H1 (cell line): ENCODE measurements at regions not wholly inside any gene's neighbourhood (a gene's known extent, or its start where the extent isn't known, plus 50 kb on each side); places are given as distances from the start of the nearest gene placed in this dataset.

Source experiments
- CTCF ChIA-PET: fragments of 300-600 bp; sonication (Branson Sonifier 250); formaldehyde crosslinking; loops from one replicate; lab custom pipeline; 2021; ENCODE audit not compliant: partially characterized antibody; lab: Charles Lee
- POLR2A ChIA-PET: fragments of 300-600 bp; sonication (Branson Sonifier 250); formaldehyde crosslinking; loops from one replicate; lab custom pipeline; 2021; ENCODE audit warnings: inconsistent platforms; ENCODE audit not compliant: partially characterized antibody; lab: Charles Lee
- DNase-seq, 2 experiments: peaks; one replicate each; pipeline versions ENCODE4 v3.0.0 to v3.0.0-alpha.2; 2010 to 2022; ENCODE audit warnings: low spot score in 2 of 2, low read depth in 1 of 2, mixed read lengths in 1 of 2
- FAIRE-seq: peaks from 2 replicates; lab custom pipeline; 2011; peaks lifted over from hg19 to GRCh38; lab: Jason Lieb, UNC
- H2AFZ ChIP-seq: 2 replicates; pipeline ENCODE4 v1.8.1; 2012; ENCODE audit warnings: low read length, inconsistent platforms
- H2AK5ac ChIP-seq: 2 replicates; pipeline ENCODE4 v1.6.1; 2013; ENCODE audit warnings: low read depth, low read length
- H2BK120ac ChIP-seq: replicated peaks from 2 replicates; pipeline ENCODE3; 2013; ENCODE audit warnings: low read depth, low read length, inconsistent platforms
- H2BK12ac ChIP-seq: 2 replicates; pipeline ENCODE4 v1.6.1; 2013; ENCODE audit warnings: low read depth, low read length
- H2BK15ac ChIP-seq: 2 replicates; pipeline ENCODE4 v1.6.1; 2013; ENCODE audit warnings: low read length
- H2BK20ac ChIP-seq: 2 replicates; pipeline ENCODE4 v1.6.1; 2013; ENCODE audit warnings: low read length
- H2BK5ac ChIP-seq: 2 replicates; pipeline ENCODE4 v1.6.1; 2013; ENCODE audit warnings: low read depth, low read length
- H3K14ac ChIP-seq: 2 replicates; pipeline ENCODE4 v1.6.1; 2013; ENCODE audit warnings: inconsistent platforms; ENCODE audit not compliant: insufficient read length
- H3K18ac ChIP-seq: 2 replicates; pipeline ENCODE4 v1.6.1; 2013; ENCODE audit warnings: low read length; ENCODE audit errors: extremely low read depth
- H3K23ac ChIP-seq: 2 replicates; pipeline ENCODE4 v1.6.1; 2013; ENCODE audit warnings: inconsistent platforms; ENCODE audit not compliant: insufficient read length
- H3K23me2 ChIP-seq: 2 replicates; pipeline ENCODE4 v1.6.1; 2013; ENCODE audit warnings: low read depth, low read length
- H3K27ac ChIP-seq: 2 replicates; pipeline ENCODE4 v1.6.1; 2011; ENCODE audit warnings: low read depth, low read length, inconsistent platforms
- H3K27me3 ChIP-seq, 4 experiments: replicated peaks in 1 of 4; 1 replicate in 1 of 4; 2 replicates in 3 of 4; pipeline versions ENCODE4 v1.6.1 to v1.8.1; 2011 to 2013; ENCODE audit warnings: low read length in 3 of 4, mild to moderate bottlenecking in 3 of 4, inconsistent platforms in 2 of 4, mixed read lengths in 2 of 4, moderate library complexity in 1 of 4; ENCODE audit not compliant: control insufficient read depth in 3 of 4, insufficient read depth in 3 of 4; ENCODE audit errors: extremely low read depth in 1 of 4
- H3K36me3 ChIP-seq, 4 experiments: 2 replicates each; pipeline versions ENCODE4 v1.6.1 to v1.8.1; 2011 to 2013; ENCODE audit warnings: mild to moderate bottlenecking in 4 of 4, low read length in 3 of 4, moderate library complexity in 2 of 4, control low read depth in 1 of 4, inconsistent platforms in 1 of 4; ENCODE audit not compliant: insufficient read depth in 4 of 4, control insufficient read depth in 2 of 4
- H3K4ac ChIP-seq: replicated peaks from 2 replicates; pipeline ENCODE3; 2013; ENCODE audit warnings: low read length, low read depth, mixed read lengths, inconsistent platforms; ENCODE audit not compliant: insufficient read length
- H3K4me1 ChIP-seq, 4 experiments: replicated peaks in 1 of 4; 1 replicate in 1 of 4; 2 replicates in 3 of 4; pipeline versions ENCODE4 v1.6.1 to v1.8.1; 2011 to 2013; ENCODE audit warnings: low read length in 3 of 4, inconsistent platforms in 2 of 4, mixed read lengths in 1 of 4; ENCODE audit not compliant: insufficient read depth in 4 of 4, control insufficient read depth in 3 of 4
- H3K4me2 ChIP-seq, 2 experiments: 2 replicates each; pipeline versions ENCODE4 v1.6.1 to v1.8.1; 2011 to 2013; ENCODE audit warnings: low read depth in 2 of 2, low read length in 2 of 2, control low read depth in 1 of 2, inconsistent platforms in 1 of 2, mild to moderate bottlenecking in 1 of 2; ENCODE audit not compliant: insufficient read depth in 1 of 2
- H3K4me3 ChIP-seq, 4 experiments: fragments of 200-600, 300-600 bp in 1 of 4; sonication (generic), shearing (Covaris generic), sonication (Bioruptor Twin) in 1 of 4; 2 replicates each; pipeline versions ENCODE4 v1.5.1 to v1.8.1; 2011 to 2016; ENCODE audit warnings: low read length in 4 of 4, low read depth in 3 of 4, control low read depth in 2 of 4, inconsistent platforms in 2 of 4, mild to moderate bottlenecking in 2 of 4, mixed read lengths in 1 of 4, moderate library complexity in 1 of 4; ENCODE audit not compliant: insufficient read depth in 2 of 4; ENCODE audit errors: extremely low read depth in 1 of 4
- H3K56ac ChIP-seq: replicated peaks from 2 replicates; pipeline ENCODE3; 2013; ENCODE audit warnings: low read depth, mild to moderate bottlenecking, mixed read lengths, low read length, inconsistent platforms; ENCODE audit not compliant: insufficient read length
- H3K79me1 ChIP-seq: 2 replicates; pipeline ENCODE4 v1.6.1; 2013; ENCODE audit warnings: low read depth, low read length, control low read depth
- H3K79me2 ChIP-seq, 2 experiments: 2 replicates each; pipeline versions ENCODE4 v1.6.1 to v1.8.1; 2012 to 2013; ENCODE audit warnings: low read length in 2 of 2, mild to moderate bottlenecking in 2 of 2, inconsistent platforms in 1 of 2; ENCODE audit not compliant: insufficient read depth in 2 of 2, control insufficient read depth in 1 of 2
- H3K9ac ChIP-seq, 4 experiments: replicated peaks in 1 of 4; 1 replicate in 1 of 4; 2 replicates in 3 of 4; pipeline versions ENCODE4 v1.6.1 to v1.8.1; 2011 to 2013; ENCODE audit warnings: low read depth in 3 of 4, low read length in 3 of 4, control low read depth in 2 of 4, mild to moderate bottlenecking in 2 of 4, moderate library complexity in 2 of 4, inconsistent platforms in 1 of 4; ENCODE audit errors: extremely low read depth in 1 of 4
- H3K9me3 ChIP-seq, 2 experiments: 2 replicates each; pipeline versions ENCODE4 v1.6.1 to v1.8.1; 2012 to 2013; ENCODE audit warnings: mild to moderate bottlenecking in 2 of 2, moderate library complexity in 2 of 2, control low read depth in 1 of 2, inconsistent platforms in 1 of 2, low read depth in 1 of 2, low read length in 1 of 2, mixed read lengths in 1 of 2; ENCODE audit not compliant: insufficient read depth in 2 of 2
- H4K20me1 ChIP-seq, 2 experiments: replicated peaks in 1 of 2; 2 replicates each; pipeline versions ENCODE3 to v1.8.1; 2011 to 2013; ENCODE audit warnings: inconsistent platforms in 2 of 2, low read length in 2 of 2, mild to moderate bottlenecking in 1 of 2; ENCODE audit not compliant: insufficient read depth in 2 of 2, control insufficient read depth in 1 of 2
- H4K5ac ChIP-seq: 2 replicates; pipeline ENCODE4 v1.6.1; 2013; ENCODE audit warnings: low read length, low read depth, mixed read lengths, inconsistent platforms; ENCODE audit not compliant: insufficient read length
- H4K8ac ChIP-seq: 2 replicates; pipeline ENCODE4 v1.8.0; 2013; ENCODE audit warnings: mild to moderate bottlenecking, moderate library complexity, low read length, inconsistent platforms; ENCODE audit not compliant: insufficient read depth; ENCODE audit errors: extremely low read depth
- H4K91ac ChIP-seq: replicated peaks from 2 replicates; pipeline ENCODE3; 2013; ENCODE audit warnings: low read length, mixed read lengths, inconsistent platforms; ENCODE audit not compliant: insufficient read length
- CBX5 ChIP-seq: fragments of 300-800, 300-1000 bp; sonication (generic); IDR thresholded peaks from 2 replicates; pipeline ENCODE4 v1.7.1; 2016; ENCODE audit warnings: antibody characterized with exemption, low read length, low read depth
- CBX8 ChIP-seq: fragments of 300-800, 300-1000 bp; sonication (generic); IDR thresholded peaks from 2 replicates; pipeline ENCODE4 v1.7.1; 2016; ENCODE audit warnings: low read depth, low read length, borderline replicate concordance
- GTF2F1 ChIP-seq: IDR thresholded peaks from 2 replicates; pipeline ENCODE4 v1.6.1; 2012; ENCODE audit warnings: low read depth, low read length, improper control_type of control experiment, borderline replicate concordance
- KDM1A ChIP-seq: fragments of 200-600, 300-600 bp; sonication (generic); IDR thresholded peaks from 2 replicates; pipeline ENCODE4 v1.7.1; 2016; ENCODE audit warnings: mild to moderate bottlenecking, low read length, borderline replicate concordance
- NANOG ChIP-seq: IDR thresholded peaks from 2 replicates; pipeline ENCODE4 v1.6.1; 2011; ENCODE audit warnings: low read length, low read depth, mild to moderate bottlenecking, inconsistent platforms; ENCODE audit not compliant: insufficient read depth, poor library complexity, severe bottlenecking
- NRF1 ChIP-seq: IDR thresholded peaks from 2 replicates; pipeline ENCODE4 v1.6.1; 2011; ENCODE audit warnings: mild to moderate bottlenecking, low read depth, low read length, improper control_type of control experiment
- POLR2A ChIP-seq, 2 experiments: IDR thresholded peaks; 1 replicate in 1 of 2; 2 replicates in 1 of 2; pipeline ENCODE4 v1.6.1; 2011; ENCODE audit warnings: low read depth in 2 of 2, low read length in 2 of 2, mild to moderate bottlenecking in 2 of 2; ENCODE audit errors: control extremely low read depth in 1 of 2
- RAD21 ChIP-seq, 2 experiments: IDR thresholded peaks in 1 of 2; conservative IDR thresholded peaks in 1 of 2; 2 replicates each; pipeline ENCODE4 v1.6.1; 2011; ENCODE audit warnings: low read depth in 2 of 2, low read length in 2 of 2, improper control_type of control experiment in 1 of 2, inconsistent platforms in 1 of 2, mild to moderate bottlenecking in 1 of 2, moderate library complexity in 1 of 2
- RFX5 ChIP-seq: IDR thresholded peaks from 2 replicates; pipeline ENCODE4 v1.6.1; 2011; ENCODE audit warnings: low read depth, low read length, improper control_type of control experiment, borderline replicate concordance
- RXRA ChIP-seq: IDR thresholded peaks from 2 replicates; pipeline ENCODE4 v1.6.1; 2011; ENCODE audit warnings: low read depth, mild to moderate bottlenecking, low read length, moderate library complexity; ENCODE audit not compliant: insufficient read depth
- SIRT6 ChIP-seq: IDR thresholded peaks from one replicate; pipeline ENCODE4 v1.7.1; 2012; ENCODE audit warnings: low read length, inconsistent platforms
- SP1 ChIP-seq: IDR thresholded peaks from 2 replicates; pipeline ENCODE4 v1.6.1; 2011; ENCODE audit warnings: low read depth, low read length
- TAF7 ChIP-seq: optimal IDR thresholded peaks from 2 replicates; pipeline ENCODE3; 2011; ENCODE audit warnings: low read depth, mild to moderate bottlenecking, inconsistent platforms, low read length, moderate library complexity, borderline replicate concordance
- WGBS, 2 experiments: shearing (Covaris generic) in 1 of 2; methylation state at CpG; one replicate each; pipeline versions ENCODE4 v1.1.6 to v1.1.7; 2013 to 2015; ENCODE audit warnings: low lambda C conversion rate in 2 of 2, mixed read lengths in 2 of 2, inconsistent platforms in 1 of 2, low coverage in 1 of 2, missing lambda C conversion rate in 1 of 2; ENCODE audit not compliant: insufficient replicate concordance in 2 of 2, insufficient coverage in 1 of 2, insufficient read length in 1 of 2; ENCODE audit errors: extremely low coverage in 1 of 2, missing lambda C conversion rate in 1 of 2; 5-methylcytosine and 5-hydroxymethylcytosine counted together

DNA sequence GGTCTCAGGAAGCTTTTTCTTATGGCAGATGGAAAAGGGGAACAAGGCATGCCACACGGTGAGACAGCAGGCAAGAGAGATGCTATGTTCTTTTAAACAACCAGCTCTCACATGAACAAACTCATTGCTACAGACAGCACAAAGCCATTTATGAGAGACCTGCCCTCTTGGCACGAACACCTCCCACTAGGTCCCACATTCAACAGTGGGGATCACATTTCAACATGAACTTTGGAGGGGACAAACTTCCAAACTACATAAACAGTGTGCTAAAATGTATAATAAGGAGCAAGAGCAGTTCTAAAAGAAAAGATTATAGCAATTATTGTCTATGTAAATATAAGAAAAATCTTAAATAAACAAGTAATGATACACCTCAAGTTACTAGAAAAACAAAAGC lies 391.8 kb upstream of the CPXCR1 start:
- Histone ChIP-seq H3K9ac (no peak overlapping the region), H3K56ac (no peak overlapping the region), H2AFZ (no peak overlapping the region), H2BK5ac (no peak overlapping the region), H3K27ac (no peak overlapping the region), H3K23ac (no peak overlapping the region), H3K4me3 (no peak overlapping the region), H4K8ac (no peak overlapping the region), H2BK120ac (no peak overlapping the region), H3K14ac (no peak overlapping the region), H4K20me1 (no peaks in the 10 kb centered on the region), H3K27me3 (no peaks in the 10 kb centered on the region), H3K4me1 (no peaks in the 10 kb centered on the region), H2BK15ac (no peak overlapping the region), H4K5ac (no peak overlapping the region), H2AK5ac (no peak overlapping the region), H3K18ac (no peak overlapping the region), H2BK12ac (no peak overlapping the region), H3K23me2 (no peaks in the 10 kb centered on the region), H3K79me2 (no peaks in the 10 kb centered on the region), H3K36me3 (no peaks in the 10 kb centered on the region), H3K79me1 (no peaks in the 10 kb centered on the region), H3K4ac (no peak overlapping the region), H4K91ac (no peak overlapping the region), H3K4me2 (no peak overlapping the region), H2BK20ac (no peak overlapping the region), H3K9me3 (no peaks in the 10 kb centered on the region)
- FAIRE-seq (no peak), DNase-seq (no peak)
- CTCF ChIA-PET, result no interaction called here
- TF ChIP-seq POLR2A (IDR thresholded peaks at IDR 0.05; ENCODE audit: control extremely low read depth in 1 of 2, low read depth in 2 of 2, low read length in 2 of 2) (no peak), RFX5 (no peak), KDM1A (no peak), RXRA (no peak), CBX8 (no peak), CBX5 (no peak), RAD21 (IDR thresholded peaks at IDR 0.05 in 1 of 2, conservative IDR thresholded peaks at IDR 0.05 in 1 of 2; ENCODE audit: low read depth in 2 of 2, low read length in 2 of 2) (no peak), GTF2F1 (no peak), NRF1 (no peak), SIRT6 (no peak), TAF7 (no peak), SP1 (no peak), NANOG (no peak)
- 93% methylated on average over 1 of the region's 2 CpGs; no CpG with 5 or more reads in 1 of the 2 experiments for WGBS, 2 experiments
- POLR2A ChIA-PET, result no interaction called here
